ENCODE measurements at regions not wholly inside any gene's neighbourhood (a gene's known extent, or its start where the extent isn't known, plus 50 kb on each side); places are given as distances from the start of the nearest gene placed in this dataset.

DNA sequence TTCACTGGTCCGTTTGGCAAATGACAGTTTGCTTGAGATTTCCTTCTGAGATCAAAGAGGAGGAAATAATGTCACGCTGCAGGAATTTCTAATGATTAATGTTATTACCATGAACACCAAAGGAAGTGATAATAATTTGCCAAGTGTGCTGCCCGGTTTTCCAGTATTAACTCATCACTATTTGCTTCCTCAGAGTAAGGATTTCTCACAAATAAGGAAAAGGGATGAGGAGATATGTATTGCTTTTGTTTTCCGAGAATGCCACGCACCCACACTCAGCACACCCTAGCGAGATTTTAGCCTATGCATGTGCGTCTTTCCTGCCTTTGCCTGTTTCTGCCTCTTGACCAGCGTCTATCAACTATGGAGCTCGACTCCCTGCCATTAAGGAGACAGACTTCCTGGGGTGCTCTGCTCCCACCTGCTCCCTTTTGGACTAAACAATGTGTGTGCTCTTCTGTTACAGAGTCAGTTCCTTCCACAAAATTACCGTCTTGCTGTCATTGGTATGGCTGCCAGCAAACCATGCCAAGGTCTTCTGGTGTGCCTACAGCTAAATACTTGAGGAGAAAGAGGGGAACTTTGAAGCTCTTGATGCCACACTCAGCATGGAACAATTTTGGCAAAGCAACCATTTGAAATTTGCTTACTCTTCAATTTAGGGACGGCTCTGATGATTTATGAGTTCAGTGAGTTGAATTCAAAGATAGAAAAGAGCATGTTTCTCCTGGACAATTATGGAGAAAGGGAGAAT is 393.1 kb upstream of the ZFP42 start:
- no peak for TF ChIP-seq Cebpa-rat (IDR thresholded peaks at IDR 0.05)
- no peaks in the 10 kb centered on the region for H4K20me1 ChIP-seq
- peaks cover 50% of the 10 kb centered on the region for H3K4me1 ChIP-seq
- H3K36me3 ChIP-seq = no peaks in the 10 kb centered on the region
- H3K9ac ChIP-seq = no peak overlapping the region; the same call in 1 of the 2 replicates
- 0 out of 2 replicates have a peak, but pooled peaks cover 9% of the 10 kb centered on the region for H3K9me3 ChIP-seq
- H3K27me3 ChIP-seq = no peaks in the 10 kb centered on the region
- H3K27ac ChIP-seq = peak overlapping the region; percentile 36; the same call in 1 of the 2 replicates
- H3K4me2 ChIP-seq = peak overlapping the region; percentile 73
- H3K4me3 ChIP-seq = peak overlapping the region; percentile 19; the same call in 1 of the 2 replicates

DNA sequence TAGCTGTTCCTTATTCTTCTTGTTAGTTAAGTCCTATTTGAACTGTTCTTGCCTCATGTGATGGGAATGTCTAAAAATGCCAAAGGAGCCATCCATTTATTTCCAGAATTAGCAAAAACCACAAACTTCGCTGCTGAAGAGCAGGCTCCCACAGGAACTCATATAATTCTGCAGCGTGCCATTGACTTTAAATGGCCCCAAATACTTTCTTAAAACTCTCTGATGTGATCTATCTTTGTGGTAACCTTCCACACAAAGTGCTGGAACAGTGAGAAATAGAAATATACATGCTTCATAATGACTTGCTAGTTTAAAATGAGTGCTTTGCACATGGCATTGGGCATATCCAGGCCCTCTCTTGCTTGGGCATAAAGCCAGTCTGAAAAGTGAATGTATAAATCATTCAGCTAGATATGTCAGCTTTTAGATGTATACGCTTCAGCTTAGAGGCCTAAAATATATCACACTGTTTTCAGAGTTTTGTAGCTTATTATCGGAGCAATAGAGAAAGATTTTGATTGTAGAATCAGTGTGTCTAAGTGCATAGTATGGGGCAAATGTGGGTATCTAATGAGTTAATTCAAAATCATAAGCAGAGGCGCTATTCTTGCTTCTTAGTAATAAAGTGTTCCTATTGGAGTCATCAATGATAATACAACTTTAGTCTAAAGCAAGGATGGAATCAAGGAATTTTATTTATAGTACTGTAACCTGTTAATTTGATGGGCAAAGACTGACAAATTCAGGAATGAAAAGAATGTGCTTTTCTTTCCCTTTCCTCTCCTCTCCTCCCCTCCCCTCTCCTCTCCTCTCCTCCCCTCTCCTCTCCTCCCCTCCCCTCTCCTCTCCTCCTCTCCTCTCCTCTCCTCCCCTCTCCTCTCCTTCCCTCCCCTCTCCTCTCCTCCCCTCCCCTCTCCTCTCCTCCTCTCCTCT is 392.2 kb upstream of the ZFP42 start:
- Histone ChIP-seq H3K36me3 (no peaks in the 10 kb centered on the region), H3K4me3 (no peak overlapping the region), H3K4me2 (peak overlapping the region; percentile 73), H3K27me3 (no peaks in the 10 kb centered on the region), H3K9me3 (0 out of 2 replicates have a peak, but pooled peaks cover 9% of the 10 kb centered on the region), H3K27ac (peak overlapping the region; percentile 36; the same call in 1 of the 2 replicates), H3K4me1 (peaks cover 44% of the 10 kb centered on the region), H3K9ac (no peak overlapping the region), H4K20me1 (no peaks in the 10 kb centered on the region)
- no peak for TF ChIP-seq Cebpa-rat (IDR thresholded peaks at IDR 0.05)

DNA sequence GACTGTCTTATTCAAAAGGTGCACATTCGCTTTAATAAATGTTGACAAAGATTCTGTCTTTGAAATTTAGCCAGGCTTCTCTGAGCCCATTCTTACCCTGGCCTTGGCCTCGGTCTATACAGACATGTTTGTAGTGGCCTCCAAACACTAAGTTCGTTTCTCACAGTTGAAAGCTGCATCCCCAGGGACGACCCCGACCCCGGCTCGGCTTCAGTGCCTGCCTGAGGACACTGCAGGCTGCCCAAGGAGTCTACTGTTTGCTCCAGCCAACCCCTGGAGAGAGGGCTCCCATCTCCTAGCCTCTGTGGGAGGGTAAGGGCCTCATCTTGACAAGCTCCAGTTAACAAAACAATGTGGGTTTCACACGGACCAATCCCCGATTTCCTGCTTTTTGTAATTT is 390.6 kb upstream of the ZFP42 start:
- Histone ChIP-seq H3K9me3 (no peaks in the 10 kb centered on the region), H3K36me3 (no peaks in the 10 kb centered on the region), H4K20me1 (no peaks in the 10 kb centered on the region), H3K4me2 (peak overlapping the region; percentile 65), H3K9ac (no peak overlapping the region), H3K4me3 (no peak overlapping the region), H3K4me1 (peaks cover 41% of the 10 kb centered on the region), H3K27ac (peak overlapping the region; percentile 41; the same call in 1 of the 2 replicates), H3K27me3 (no peaks in the 10 kb centered on the region)
- no peak for TF ChIP-seq Cebpa-rat (IDR thresholded peaks at IDR 0.05)

DNA sequence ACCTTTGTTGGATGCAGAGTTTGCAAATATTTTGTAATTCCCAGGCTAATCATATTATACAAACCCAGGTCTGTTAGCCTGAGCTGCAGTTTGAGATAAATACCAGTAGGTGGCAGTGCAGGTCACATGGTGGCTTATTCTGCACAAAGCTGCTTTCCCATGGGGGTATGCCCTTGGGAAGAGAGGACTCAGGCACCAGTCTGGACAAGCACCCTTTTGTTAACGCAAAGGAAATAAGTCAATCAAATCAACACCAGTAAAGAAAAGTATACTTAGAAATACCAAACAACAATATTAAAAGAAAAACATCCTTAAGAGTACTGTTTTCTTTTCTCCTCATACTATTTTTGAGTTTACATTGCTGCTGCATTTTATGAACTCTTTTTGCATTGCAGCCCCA is 389.0 kb upstream of the ZFP42 start:
- no peak overlapping the region for H3K9ac ChIP-seq
- no peak overlapping the region for H3K4me3 ChIP-seq
- no peaks in the 10 kb centered on the region for H4K20me1 ChIP-seq
- no peak overlapping the region for H3K4me2 ChIP-seq
- no peaks in the 10 kb centered on the region for H3K36me3 ChIP-seq
- no peak for TF ChIP-seq Cebpa-rat (IDR thresholded peaks at IDR 0.05)
- no peaks in the 10 kb centered on the region for H3K9me3 ChIP-seq
- peaks cover 37% of the 10 kb centered on the region for H3K4me1 ChIP-seq
- H3K27me3 ChIP-seq = no peaks in the 10 kb centered on the region
- no peak overlapping the region for H3K27ac ChIP-seq

DNA sequence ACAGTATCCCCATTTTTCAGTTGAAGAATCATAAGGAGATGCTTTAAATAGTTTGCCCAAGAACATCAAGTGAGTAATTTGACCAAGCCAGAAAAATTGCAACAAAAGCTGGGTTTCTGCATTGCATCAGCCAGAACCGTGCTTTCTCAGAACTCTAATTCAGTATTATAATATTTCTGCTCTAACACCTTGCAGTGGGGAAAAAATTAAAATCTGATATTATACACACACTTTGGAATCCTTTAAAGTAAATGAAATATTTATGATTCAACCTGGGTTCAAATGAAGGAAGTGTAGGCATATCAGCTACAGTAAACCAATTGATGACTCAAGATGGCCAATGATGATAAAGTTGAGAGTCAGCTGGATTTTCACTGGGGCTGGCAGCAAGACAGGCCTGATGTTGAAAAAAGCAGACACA is 387.6 kb upstream of the ZFP42 start:
- Histone ChIP-seq H3K9me3 (peaks cover 1% of the 10 kb centered on the region; the same call in 1 of the 2 replicates), H3K27me3 (no peaks in the 10 kb centered on the region), H3K4me1 (peaks cover 22% of the 10 kb centered on the region), H3K4me2 (no peak overlapping the region), H4K20me1 (no peaks in the 10 kb centered on the region), H3K27ac (no peak overlapping the region), H3K4me3 (no peak overlapping the region), H3K9ac (no peak overlapping the region), H3K36me3 (no peaks in the 10 kb centered on the region)
- TF ChIP-seq Cebpa-rat (IDR thresholded peaks at IDR 0.05) = no peak

DNA sequence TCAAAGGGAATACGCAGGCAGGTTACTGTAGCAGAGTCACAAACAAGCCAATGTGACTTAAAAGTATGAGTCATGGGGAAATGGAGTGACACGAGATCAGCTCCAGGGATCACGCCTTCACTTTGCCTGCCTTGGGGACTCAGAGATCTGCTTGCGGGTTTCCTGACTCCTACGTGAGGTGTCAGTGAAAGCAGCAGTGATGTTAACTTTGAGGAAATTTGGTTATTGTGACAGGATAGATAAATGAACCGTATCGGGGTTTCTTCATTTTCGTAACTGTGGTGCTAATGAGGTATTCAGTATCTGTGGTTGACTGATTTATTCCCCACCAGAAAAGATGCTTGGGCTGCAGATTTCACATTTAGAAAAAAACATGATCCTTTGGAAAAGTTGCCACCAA is 383.3 kb upstream of the ZFP42 start:
- peaks cover 9% of the 10 kb centered on the region for H3K9me3 ChIP-seq
- no peak overlapping the region for H3K4me2 ChIP-seq
- no peak overlapping the region for H3K9ac ChIP-seq
- H3K4me1 ChIP-seq = no peaks in the 10 kb centered on the region
- no peaks in the 10 kb centered on the region for H3K36me3 ChIP-seq
- no peak for TF ChIP-seq Cebpa-rat (IDR thresholded peaks at IDR 0.05)
- H4K20me1 ChIP-seq = no peaks in the 10 kb centered on the region
- H3K27ac ChIP-seq = no peak overlapping the region
- no peaks in the 10 kb centered on the region for H3K27me3 ChIP-seq
- no peak overlapping the region for H3K4me3 ChIP-seq

DNA sequence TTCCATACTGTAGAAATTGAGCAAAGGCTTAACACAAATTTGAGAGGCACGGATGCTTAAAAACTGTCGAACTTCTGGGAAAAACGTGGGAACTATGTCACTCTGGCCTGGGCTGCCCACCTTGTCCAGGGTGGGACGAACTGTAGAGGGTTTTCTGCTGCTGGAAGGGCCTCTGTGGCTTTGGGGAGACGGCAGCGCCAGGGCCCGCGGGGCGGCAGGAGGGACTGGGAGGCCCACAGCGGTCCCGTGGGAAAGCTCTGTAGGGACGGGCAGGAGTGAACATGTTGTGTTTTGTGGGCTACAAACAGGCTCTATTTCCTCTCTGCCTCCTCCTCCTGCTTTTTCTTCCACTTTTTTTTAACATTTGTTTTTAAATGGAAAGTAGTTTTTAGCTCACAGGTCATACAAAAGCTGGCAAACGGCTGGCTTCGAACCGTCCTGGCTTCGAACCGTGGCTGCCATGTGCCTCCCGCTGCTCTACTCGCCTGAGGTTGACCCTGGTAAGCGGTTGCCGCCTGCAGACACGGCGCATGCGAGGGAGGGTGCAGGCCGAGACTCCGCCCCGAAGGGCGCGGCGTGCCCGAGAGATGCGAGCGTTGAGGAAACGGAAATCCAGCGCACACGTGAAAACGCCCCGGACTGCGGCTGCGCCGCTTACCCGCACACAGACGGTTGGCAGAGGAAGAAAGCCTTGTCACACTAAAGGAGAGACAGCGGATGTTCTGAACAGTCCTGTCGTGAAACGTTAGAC is 382.3 kb upstream of the ZFP42 start:
- Histone ChIP-seq H3K9ac (no peak overlapping the region), H3K27ac (no peak overlapping the region), H3K9me3 (peaks cover 9% of the 10 kb centered on the region), H3K36me3 (no peaks in the 10 kb centered on the region), H3K27me3 (no peaks in the 10 kb centered on the region), H4K20me1 (no peaks in the 10 kb centered on the region), H3K4me1 (no peaks in the 10 kb centered on the region), H3K4me2 (no peak overlapping the region), H3K4me3 (no peak overlapping the region)
- TF ChIP-seq Cebpa-rat (IDR thresholded peaks at IDR 0.05) = no peak

DNA sequence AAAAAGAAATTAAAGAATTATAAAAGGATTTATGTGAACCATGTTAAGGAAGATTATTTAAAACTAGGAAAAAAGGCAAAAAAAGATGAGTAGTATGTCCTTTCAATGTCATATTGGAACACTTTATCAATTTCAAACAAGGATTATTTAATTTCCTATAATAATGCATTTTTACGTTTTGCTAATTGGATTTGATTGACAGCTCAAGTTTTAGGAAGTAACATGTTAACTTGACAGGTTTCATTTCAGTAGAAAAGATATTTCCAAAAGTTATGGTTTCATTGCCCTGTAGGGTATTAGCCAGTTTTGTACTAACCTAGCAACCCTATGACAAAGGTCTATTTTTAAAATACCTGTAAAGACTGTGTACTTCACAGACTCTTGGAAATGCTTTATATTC is 379.6 kb upstream of the ZFP42 start:
- Histone ChIP-seq H3K27me3 (no peaks in the 10 kb centered on the region), H3K4me2 (no peak overlapping the region), H3K4me1 (no peaks in the 10 kb centered on the region), H4K20me1 (no peaks in the 10 kb centered on the region), H3K27ac (no peak overlapping the region), H3K4me3 (no peak overlapping the region), H3K9me3 (peaks cover 9% of the 10 kb centered on the region), H3K9ac (no peak overlapping the region), H3K36me3 (no peaks in the 10 kb centered on the region)
- TF ChIP-seq Cebpa-rat (IDR thresholded peaks at IDR 0.05) = no peak

DNA sequence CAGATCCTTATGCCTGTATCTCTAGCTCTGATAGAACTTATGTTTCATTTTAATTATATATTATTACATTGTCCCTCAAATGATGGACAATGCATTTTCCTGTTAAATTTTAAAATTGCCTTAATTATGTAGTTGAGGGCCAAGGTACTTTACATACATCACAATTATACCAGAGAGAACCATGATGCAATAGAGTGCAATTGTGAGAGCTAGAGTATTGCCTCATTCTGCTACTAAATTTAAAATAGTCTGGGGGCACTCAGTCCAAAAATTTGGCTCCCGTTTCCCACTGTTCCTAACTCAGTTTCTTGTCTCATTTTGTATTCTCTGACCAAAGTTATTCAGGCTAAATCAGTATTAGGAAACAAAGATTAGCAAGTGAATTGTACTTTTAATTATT is 378.5 kb upstream of the ZFP42 start:
- H3K9me3 ChIP-seq = peaks cover 9% of the 10 kb centered on the region
- H3K36me3 ChIP-seq = no peaks in the 10 kb centered on the region
- no peak overlapping the region for H3K4me3 ChIP-seq
- no peak overlapping the region for H3K4me2 ChIP-seq
- no peaks in the 10 kb centered on the region for H3K4me1 ChIP-seq
- H3K27ac ChIP-seq = no peak overlapping the region
- no peaks in the 10 kb centered on the region for H4K20me1 ChIP-seq
- no peak overlapping the region for H3K9ac ChIP-seq
- TF ChIP-seq Cebpa-rat (IDR thresholded peaks at IDR 0.05) = no peak
- no peaks in the 10 kb centered on the region for H3K27me3 ChIP-seq
